ENCODE measurements at regions not wholly inside any gene's neighbourhood (a gene's known extent, or its start where the extent isn't known, plus 50 kb on each side); places are given as distances from the start of the nearest gene placed in this dataset.

GRCh38 chr10:118943253-118943652 lies 86.3 kb upstream of the NANOS1 start:
- Histone ChIP-seq H3K4me1 (peaks cover 0 to 9% (median 3%) of the 10 kb centered on the region in 10 experiments; a peak in 7 of 20 replicates), H3K36me3 (no peaks in the 10 kb centered on the region), H3K9ac (no peak overlapping the region), H3K9me3 (replicated peaks in 1 of 11) (peaks cover 0 to 17% (median 9%) of the 10 kb centered on the region in 11 experiments; a peak in 11 of 22 replicates), H3K27me3 (no peaks in the 10 kb centered on the region), H4K20me1 (no peaks in the 10 kb centered on the region), H3K27ac (no peak overlapping the region), H3K4me2 (no peak overlapping the region), H3K4me3 (no peak overlapping the region)
- TF ChIP-seq Cebpa-rat (IDR thresholded peaks at IDR 0.05) = no peak

GRCh38 chr10:118944959-118945633 lies 84.4 kb upstream of the NANOS1 start:
- Histone ChIP-seq H3K4me2 (no peak overlapping the region), H3K36me3 (no peaks in the 10 kb centered on the region), H4K20me1 (no peaks in the 10 kb centered on the region), H3K27ac (no peak overlapping the region), H3K27me3 (no peaks in the 10 kb centered on the region), H3K4me1 (peaks cover 0 to 13% (median 4%) of the 10 kb centered on the region in 10 experiments; a peak in 9 of 20 replicates), H3K4me3 (no peak overlapping the region), H3K9ac (no peak overlapping the region), H3K9me3 (replicated peaks in 1 of 11) (peaks cover 0 to 17% (median 9%) of the 10 kb centered on the region in 11 experiments; a peak in 11 of 22 replicates)
- TF ChIP-seq Cebpa-rat (IDR thresholded peaks at IDR 0.05) = no peak

DNA sequence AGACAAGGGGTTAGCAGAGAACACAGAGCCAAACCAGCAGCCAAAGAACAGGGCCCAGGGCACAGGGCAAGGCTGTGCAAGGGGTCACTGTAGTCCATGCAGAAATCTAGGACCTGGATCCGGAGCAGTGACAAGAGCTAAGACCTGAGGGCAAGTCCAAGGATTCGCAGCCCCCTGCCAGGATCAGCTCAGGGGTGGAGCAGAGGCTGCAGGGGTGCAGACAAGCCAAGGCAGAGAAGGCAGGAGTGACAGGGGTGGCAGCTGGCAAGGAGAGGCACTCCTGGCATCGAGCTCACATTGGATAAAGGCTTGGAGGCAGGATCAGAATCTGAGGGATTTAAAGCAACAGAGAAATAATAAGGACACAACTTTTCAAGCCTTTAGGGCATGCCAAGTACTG lies 80.7 kb upstream of the NANOS1 start:
- Histone ChIP-seq H3K27me3 (no peaks in the 10 kb centered on the region), H4K20me1 (no peaks in the 10 kb centered on the region), H3K4me3 (no peak overlapping the region), H3K4me1 (peaks cover 0 to 21% (median 10%) of the 10 kb centered on the region in 10 experiments; a peak in 9 of 20 replicates), H3K9ac (no peak overlapping the region), H3K27ac (no peak overlapping the region), H3K4me2 (no peak overlapping the region), H3K36me3 (no peaks in the 10 kb centered on the region), H3K9me3 (replicated peaks in 1 of 11) (peaks cover 0 to 6% (median 0%) of the 10 kb centered on the region in 11 experiments; a peak in 2 of 22 replicates)
- no peak for TF ChIP-seq Cebpa-rat (IDR thresholded peaks at IDR 0.05)

- Histone ChIP-seq H3K9ac (no peak overlapping the region), H3K36me3 (no peaks in the 10 kb centered on the region), H3K4me2 (peak overlapping the region in 5 of 11 experiments; percentile 24 to 58 (median 51); a peak in 10 of 22 replicates), H3K27ac (no peak overlapping the region), H3K9me3 (replicated peaks in 1 of 11) (peaks cover 0 to 6% (median 0%) of the 10 kb centered on the region in 11 experiments; a peak in 2 of 22 replicates), H3K27me3 (no peaks in the 10 kb centered on the region), H3K4me3 (no peak overlapping the region), H4K20me1 (no peaks in the 10 kb centered on the region), H3K4me1 (peaks cover 0 to 21% (median 10%) of the 10 kb centered on the region in 10 experiments; a peak in 9 of 20 replicates)
- TF ChIP-seq Cebpa-rat (IDR thresholded peaks at IDR 0.05) = no peak
Measured at GRCh38 chr10:118950190-118950680, 79.3 kb upstream of the NANOS1 start.

DNA sequence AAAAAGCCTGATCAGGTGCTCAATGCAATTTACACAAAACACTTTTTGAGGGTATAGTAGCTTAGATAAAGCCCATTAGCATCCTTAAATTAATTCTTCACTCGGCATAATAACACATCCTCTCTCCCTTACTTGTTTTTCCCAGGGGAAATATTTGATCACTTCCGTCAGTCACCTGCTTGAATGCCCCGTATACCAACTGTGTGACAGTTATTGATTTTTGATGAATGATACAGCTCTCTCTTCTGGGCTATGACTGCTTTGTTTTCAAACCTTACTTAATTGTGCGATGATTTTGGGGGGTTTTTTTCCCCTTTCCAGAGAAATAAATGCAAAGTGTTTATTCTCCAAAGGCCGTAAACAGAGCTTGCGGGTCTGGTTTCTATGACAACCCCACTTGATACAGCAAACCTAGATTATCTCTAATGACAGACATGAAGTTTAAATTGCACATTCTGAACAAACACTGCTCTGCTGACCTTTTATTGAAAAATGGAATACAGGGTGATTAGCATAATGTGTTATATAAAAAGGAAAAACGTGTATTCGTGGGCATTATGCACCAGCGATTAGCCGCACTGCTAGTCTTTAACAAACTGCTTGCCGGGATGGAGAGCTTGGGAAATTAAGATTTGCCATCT lies 78.4 kb upstream of the NANOS1 start:
- Histone ChIP-seq H4K20me1 (no peaks in the 10 kb centered on the region), H3K4me1 (peaks cover 0 to 23% (median 10%) of the 10 kb centered on the region in 10 experiments; a peak in 9 of 20 replicates), H3K27ac (no peak overlapping the region), H3K9ac (no peak overlapping the region), H3K36me3 (no peaks in the 10 kb centered on the region), H3K4me2 (peak overlapping the region in 1 of 11 experiments; percentile 40; a peak in 1 of 22 replicates), H3K27me3 (no peaks in the 10 kb centered on the region), H3K9me3 (replicated peaks in 1 of 11) (peaks cover 0 to 6% (median 0%) of the 10 kb centered on the region in 11 experiments; a peak in 2 of 22 replicates), H3K4me3 (no peak overlapping the region)
- TF ChIP-seq Cebpa-rat (IDR thresholded peaks at IDR 0.05) = no peak

DNA sequence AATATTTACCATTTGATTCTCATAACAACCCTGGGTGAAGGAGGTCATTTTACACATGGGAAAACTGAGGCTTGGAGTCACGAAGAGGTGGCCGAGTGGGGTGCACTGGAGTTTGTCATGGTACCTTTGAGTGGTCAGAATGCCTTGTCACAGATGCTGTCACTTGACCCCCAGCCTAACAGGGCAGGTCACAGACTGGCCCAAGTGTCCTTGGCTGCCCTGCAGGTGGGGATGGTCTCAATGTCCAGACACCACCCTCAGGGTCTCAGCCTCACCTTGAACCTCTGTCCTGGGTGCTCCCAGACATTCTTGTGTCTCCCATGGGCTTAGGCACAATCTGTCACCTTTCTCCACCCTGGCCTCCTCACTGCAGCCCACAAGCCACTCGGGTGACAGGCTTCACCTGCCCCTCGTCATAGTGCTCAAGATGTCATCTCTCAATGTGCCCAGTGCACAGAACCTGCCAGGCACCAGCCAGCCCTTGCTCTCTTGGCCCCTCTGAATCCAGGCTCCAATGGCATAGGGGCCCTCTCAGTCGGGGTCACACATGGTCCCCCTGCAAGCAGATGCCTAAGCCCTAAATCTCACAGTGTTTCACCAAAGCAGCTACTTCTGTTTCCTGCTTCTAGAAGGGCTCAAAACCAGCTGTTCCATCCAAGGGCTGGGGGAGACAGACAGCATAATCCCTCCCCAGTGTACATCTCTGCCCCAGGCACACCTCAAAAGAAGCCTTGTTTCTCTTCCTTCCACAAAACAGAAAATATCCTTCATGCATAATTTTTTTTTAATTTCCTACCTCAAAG lies 76.8 kb upstream of the NANOS1 start:
- Histone ChIP-seq H3K4me3 (no peak overlapping the region), H3K4me2 (no peak overlapping the region)

DNA sequence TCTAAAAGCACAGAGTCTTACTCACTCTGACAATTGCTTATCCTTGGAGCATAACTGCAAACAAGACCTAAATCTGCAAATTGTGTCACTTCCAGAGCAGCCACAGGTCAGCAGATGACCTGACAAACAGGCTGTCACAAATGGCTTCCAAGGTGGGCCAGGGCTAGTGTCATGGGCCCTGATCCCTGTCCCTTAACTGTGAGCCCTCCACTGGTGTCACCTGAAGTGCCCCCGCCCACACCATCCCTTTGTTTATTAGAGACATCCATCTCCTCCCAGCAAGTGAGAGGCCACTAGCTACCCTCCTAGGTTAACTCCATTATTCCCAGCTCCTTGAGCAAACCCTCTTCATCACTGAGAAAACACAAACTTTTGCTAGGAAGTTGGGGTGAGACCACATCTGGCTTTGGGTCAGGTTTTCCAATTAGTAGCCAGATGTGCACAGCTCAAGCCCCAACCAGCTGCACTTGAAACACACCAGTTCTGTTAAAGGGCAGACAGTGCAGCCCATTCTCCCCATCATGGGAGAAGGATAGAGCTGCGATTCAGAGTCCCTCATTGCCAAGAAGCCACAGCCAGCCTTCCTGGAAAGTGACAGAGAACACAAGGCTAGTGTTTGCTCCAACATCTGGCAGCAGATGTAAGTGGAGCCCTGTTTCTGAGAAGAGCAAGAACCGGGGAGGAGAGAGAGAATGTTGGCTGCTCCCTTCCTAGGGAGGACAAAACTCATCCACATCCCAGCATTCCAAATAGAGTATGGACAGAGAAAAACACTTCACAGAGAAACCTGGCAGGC lies 75.7 kb upstream of the NANOS1 start:
- Histone ChIP-seq H4K20me1 (no peaks in the 10 kb centered on the region), H3K27me3 (no peaks in the 10 kb centered on the region), H3K9me3 (replicated peaks in 1 of 11) (no peaks in the 10 kb centered on the region), H3K4me3 (no peak overlapping the region), H3K4me2 (no peak overlapping the region), H3K36me3 (no peaks in the 10 kb centered on the region), H3K4me1 (peaks cover 0 to 19% (median 10%) of the 10 kb centered on the region in 10 experiments; a peak in 11 of 20 replicates), H3K9ac (no peak overlapping the region), H3K27ac (no peak overlapping the region)
- no peak for TF ChIP-seq Cebpa-rat (IDR thresholded peaks at IDR 0.05)

More for the DNA sequence above, 76.8 kb upstream of the NANOS1 start:
- H3K27ac ChIP-seq = no peak overlapping the region
- no peaks in the 10 kb centered on the region for H4K20me1 ChIP-seq
- TF ChIP-seq Cebpa-rat (IDR thresholded peaks at IDR 0.05) = no peak
- no peak overlapping the region for H3K9ac ChIP-seq
- H3K4me1 ChIP-seq = peaks cover 0 to 15% (median 7%) of the 10 kb centered on the region in 10 experiments; a peak in 9 of 20 replicates
- no peaks in the 10 kb centered on the region for H3K27me3 ChIP-seq
- H3K36me3 ChIP-seq = no peaks in the 10 kb centered on the region
- peaks cover 0 to 4% (median 0%) of the 10 kb centered on the region in 11 experiments; a peak in 2 of 22 replicates for H3K9me3 ChIP-seq (replicated peaks in 1 of 11)

DNA sequence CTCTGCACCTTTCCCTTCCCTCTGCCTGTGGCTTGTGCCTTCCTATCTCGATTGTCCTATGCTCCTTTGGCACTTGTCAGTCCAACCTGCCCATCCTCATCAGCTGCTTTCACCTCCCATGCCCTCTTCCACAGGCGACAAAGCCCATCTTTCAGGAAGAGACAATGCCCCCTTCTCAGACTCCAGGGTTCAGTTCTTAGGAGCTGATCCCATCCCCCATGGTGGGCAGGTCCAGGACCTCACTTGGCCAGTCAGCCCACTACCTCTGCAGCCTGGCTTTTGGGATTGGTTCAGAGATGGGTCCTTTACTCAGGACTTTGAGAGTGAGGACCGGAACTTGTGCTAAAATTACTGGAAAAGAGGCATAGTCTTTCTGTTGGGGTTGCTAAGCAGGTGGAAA lies 74.0 kb upstream of the NANOS1 start:
- Histone ChIP-seq H3K4me2 (peak overlapping the region in 1 of 11 experiments; percentile 30; a peak in 1 of 22 replicates), H3K9ac (no peak overlapping the region), H3K27me3 (no peaks in the 10 kb centered on the region), H4K20me1 (no peaks in the 10 kb centered on the region), H3K27ac (no peak overlapping the region), H3K4me1 (peaks cover 0 to 25% (median 15%) of the 10 kb centered on the region in 10 experiments; a peak in 19 of 20 replicates), H3K9me3 (replicated peaks in 1 of 11) (no peaks in the 10 kb centered on the region), H3K4me3 (no peak overlapping the region), H3K36me3 (no peaks in the 10 kb centered on the region)
- TF ChIP-seq Cebpa-rat (IDR thresholded peaks at IDR 0.05) = no peak

Measured in BLaER1 treated with 17β-estradiol and CSF1 and Interleukin-3, amounts not matched to agents 10 nM and 100 nM (cell line).